AG04449 (cell line): ENCODE measurements at regions not wholly inside any gene's neighbourhood (a gene's known extent, or its start where the extent isn't known, plus 50 kb on each side); places are given as distances from the start of the nearest gene placed in this dataset.

Experiments
- CTCF ChIA-PET: fragments of 350-600 bp; formaldehyde crosslinking; extraction: SDS; loops from one replicate; lab custom pipeline; 2021; ENCODE audit warnings: antibody characterized with exemption; lab: Yijun Ruan, JAX
- POLR2A ChIA-PET: fragments of 400-600, 350-600 bp; formaldehyde crosslinking; extraction: SDS; loops from one replicate; lab custom pipeline; 2020; ENCODE audit warnings: antibody characterized with exemption, inconsistent platforms; lab: Yijun Ruan, JAX
- DNase-seq: peaks from one replicate; pipeline ENCODE4 v3.0.0-alpha.2; 2010; ENCODE audit warnings: low read depth, low spot score
- H3K4me3 ChIP-seq: 2 replicates; pipeline ENCODE4 v1.5.1; 2011; ENCODE audit warnings: low read depth, mild to moderate bottlenecking, control low read depth, low read length
- CTCF ChIP-seq: IDR thresholded peaks from one replicate; pipeline ENCODE4 v1.5.1; 2011; ENCODE audit warnings: mild to moderate bottlenecking, moderate library complexity, low read length, control low read depth, inconsistent platforms; ENCODE audit not compliant: insufficient read depth; ENCODE audit errors: missing control alignments

GRCh38 chr12:62998454-62998853 lies 63.5 kb upstream of the PPM1H start:
- TF ChIP-seq CTCF = no peak
- ChIA-PET POLR2A (no interaction called here), CTCF (no interaction called here)
- no peak for DNase-seq
- H3K4me3 ChIP-seq = no peak overlapping the region

GRCh38 chr12:62995097-62995496 lies 60.1 kb upstream of the PPM1H start:
- CTCF ChIA-PET = no interaction called here
- DNase-seq = no peak
- no peak for TF ChIP-seq CTCF
- POLR2A ChIA-PET = no interaction called here
- H3K4me3 ChIP-seq = no peak overlapping the region

- no peak for TF ChIP-seq CTCF
- DNase-seq = no peak
- ChIA-PET POLR2A (no interaction called here), CTCF (no interaction called here)
- H3K4me3 ChIP-seq = no peak overlapping the region
Measured at GRCh38 chr12:62986844-62987243, 51.9 kb upstream of the PPM1H start.
